ENCODE measurements at regions not wholly inside any gene's neighbourhood (a gene's known extent, or its start where the extent isn't known, plus 50 kb on each side); places are given as distances from the start of the nearest gene placed in this dataset.
"Not testable (repeated sequence)": the region's sequence is repeated elsewhere in the genome, so short reads cannot be mapped to it uniquely, and the experiment has no call there.

GRCh38 chr17:54524501-54524900, 376.2 kb upstream of the TOM1L1 start:
- DNase-seq: no peak

DNA sequence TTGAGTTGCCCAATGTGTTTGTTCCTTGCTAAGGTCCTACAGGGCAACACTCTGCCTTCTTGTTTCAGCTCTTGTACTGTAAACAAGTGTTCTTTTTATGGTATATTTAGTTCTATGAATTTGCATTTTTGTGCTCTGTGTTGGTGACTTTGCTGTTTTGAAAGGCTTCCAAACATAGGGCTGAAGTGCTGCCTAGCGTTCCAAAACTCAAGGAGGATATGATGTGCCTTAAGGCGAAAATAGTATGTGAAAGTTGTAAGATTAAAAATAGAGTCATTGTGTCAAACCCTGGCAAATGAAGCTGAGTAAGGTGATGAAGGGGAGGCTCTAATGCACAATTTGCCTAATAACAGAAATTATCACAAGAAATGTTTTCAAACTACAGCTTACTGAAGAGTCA, 372.7 kb upstream of the TOM1L1 start:
- DNase-seq: no peak

GRCh38 chr17:54530398-54530797, 370.3 kb upstream of the TOM1L1 start:
- no peak for DNase-seq

GRCh38 chr17:54536306-54536705, 364.3 kb upstream of the TOM1L1 start:
- no peak for DNase-seq

- no peak for DNase-seq
Measured at GRCh38 chr17:54537656-54538055, 363.0 kb upstream of the TOM1L1 start.

DNA sequence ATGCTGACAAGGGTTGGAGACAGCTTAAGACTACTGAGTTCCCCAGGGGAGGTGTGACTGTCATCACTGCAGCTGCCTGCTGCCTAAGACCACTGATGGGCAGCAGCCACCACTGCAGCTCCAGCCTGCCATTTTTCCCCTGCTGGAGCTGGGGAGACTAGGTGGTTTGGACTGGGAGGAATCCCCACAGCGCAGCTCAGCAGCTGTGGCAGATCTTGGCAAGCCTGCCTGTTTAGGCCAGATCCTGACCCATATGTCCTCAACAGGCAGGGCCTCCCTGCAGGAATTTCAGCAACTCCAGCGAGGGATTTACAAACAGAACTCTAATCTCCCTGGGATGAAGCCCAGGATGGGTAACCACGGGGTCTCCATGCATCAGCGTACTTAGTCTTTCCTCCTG, 356.4 kb upstream of the TOM1L1 start:
- no peak for DNase-seq

GRCh38 chr17:54559883-54560282, 340.8 kb upstream of the TOM1L1 start:
- no peak for DNase-seq

DNA sequence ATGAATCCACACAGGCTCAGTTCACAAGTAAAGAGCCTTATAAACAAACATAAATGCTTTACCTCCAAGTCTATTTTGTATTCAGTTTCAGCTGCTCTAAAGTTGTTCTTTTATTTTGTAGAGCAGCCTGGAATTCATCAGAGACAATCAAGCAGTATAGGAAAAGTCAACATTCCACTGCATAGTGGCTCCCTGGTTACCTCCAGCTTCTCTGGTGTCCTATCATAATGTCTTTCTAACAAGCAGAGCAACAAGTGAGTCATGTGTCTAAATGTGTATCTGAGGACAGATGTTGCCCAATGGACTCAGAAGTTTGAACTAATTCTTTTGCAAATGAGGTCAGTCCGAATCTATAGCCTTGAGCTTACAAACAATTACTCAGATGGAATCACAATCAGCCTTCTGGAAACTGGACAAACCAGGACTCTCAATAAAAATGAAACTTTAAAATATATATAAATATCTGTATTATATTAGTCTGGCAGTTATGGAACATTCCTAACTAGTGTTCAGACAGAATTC, 292.0 kb upstream of the TOM1L1 start:
- no peak for DNase-seq

- no peak for DNase-seq
Measured at GRCh38 chr17:54620399-54620978, 280.2 kb upstream of the TOM1L1 start.

DNA sequence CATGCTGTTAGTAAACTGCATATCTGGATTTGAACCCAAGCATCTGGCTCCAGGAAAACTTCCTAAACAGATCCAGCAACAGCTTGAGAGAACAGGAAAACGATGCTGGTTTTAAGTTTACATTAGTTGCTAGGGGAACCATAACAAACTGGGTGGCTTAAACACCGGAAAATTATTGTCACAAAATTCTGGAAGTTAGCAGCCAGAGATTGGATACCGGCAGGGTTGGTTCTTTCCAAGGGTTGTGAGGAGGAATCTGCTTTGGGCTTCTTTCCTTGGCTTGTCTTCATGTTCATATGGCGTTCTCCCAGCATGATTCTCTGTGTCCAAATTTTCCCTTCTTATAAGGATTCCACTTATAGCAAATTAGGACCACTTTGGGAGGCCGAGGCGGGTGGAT, 276.9 kb upstream of the TOM1L1 start:
- no peak for DNase-seq

GRCh38 chr17:54626146-54626703, 274.4 kb upstream of the TOM1L1 start:
- DNase-seq: no peak

DNA sequence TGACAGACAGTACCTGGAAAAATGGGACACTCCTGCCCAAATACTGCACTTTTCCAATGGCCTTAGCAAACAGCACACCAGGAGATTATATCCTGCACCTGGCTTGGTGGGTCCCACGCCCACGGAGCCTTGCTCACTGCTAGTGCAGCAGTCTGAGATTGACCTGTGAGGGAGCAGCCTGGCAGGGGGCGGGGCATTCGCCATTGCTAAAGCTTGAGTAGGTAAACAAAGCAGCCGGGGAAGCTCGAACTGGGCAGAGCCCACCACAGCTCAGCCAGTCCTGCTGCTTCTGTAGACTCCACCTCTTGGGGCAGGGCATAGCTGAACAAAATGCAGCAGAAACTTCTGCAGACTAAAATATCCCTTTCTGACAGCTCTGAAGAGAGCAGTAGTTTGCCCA, 261.2 kb upstream of the TOM1L1 start:
- DNase-seq: not testable (repeated sequence)

- no peak for DNase-seq
Measured at GRCh38 chr17:54662978-54663876, 237.4 kb upstream of the TOM1L1 start.

- DNase-seq: no peak
Measured at GRCh38 chr17:54666559-54666958, 234.1 kb upstream of the TOM1L1 start.

GRCh38 chr17:54678158-54678557, 222.5 kb upstream of the TOM1L1 start:
- no peak for DNase-seq

GRCh38 chr17:54680410-54680809, 220.2 kb upstream of the TOM1L1 start:
- DNase-seq: no peak

DNA sequence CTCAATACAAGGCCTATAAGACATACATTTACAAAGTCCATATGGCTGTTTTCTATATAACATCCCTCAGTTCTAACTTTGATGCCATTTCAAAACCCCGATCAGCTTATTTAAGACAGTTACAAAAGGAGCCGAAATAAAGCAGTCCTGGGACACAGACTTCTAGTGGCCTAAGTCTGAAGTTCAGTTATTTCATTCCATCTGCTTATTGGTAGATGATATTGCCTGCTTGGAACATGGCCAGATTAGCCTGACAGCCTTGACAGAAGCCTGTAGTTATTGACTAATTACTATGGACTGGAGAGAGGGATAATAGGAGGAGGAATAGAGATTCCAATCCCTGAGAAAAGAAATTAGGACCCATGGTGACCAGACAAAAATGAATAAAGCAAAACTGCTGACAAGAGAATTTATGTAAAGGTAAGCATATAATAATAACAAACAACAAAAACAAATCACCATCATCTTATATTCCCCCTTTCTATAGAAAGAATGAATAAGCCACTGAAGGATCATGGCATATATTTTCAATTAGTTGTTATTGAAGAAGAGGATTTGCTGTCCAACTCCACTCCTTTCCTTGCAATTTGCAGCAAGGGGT, 206.3 kb upstream of the TOM1L1 start:
- DNase-seq: no peak

DNA sequence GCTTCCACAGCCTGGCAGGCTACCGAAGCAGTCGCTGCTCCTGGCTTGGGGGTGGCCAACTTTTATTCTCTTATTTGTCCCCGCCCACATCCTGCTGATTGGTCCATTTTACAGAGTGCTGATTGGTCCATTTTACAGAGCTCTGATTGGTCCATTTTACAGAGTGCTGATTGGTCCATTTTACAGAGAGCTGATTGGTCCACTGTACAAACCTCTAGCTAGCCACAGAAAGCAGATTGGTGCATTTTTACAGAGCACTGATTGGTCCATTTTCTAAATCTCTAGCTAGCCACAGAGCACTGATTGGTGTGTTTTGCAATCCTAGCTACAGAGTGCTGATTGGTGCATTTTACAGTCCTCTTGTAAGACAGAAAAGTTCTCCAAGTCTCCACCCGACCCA, 187.9 kb upstream of the TOM1L1 start:
- DNase-seq: not testable (repeated sequence)

GRCh38 chr17:54718286-54718685, 182.4 kb upstream of the TOM1L1 start:
- no peak for DNase-seq

DNA sequence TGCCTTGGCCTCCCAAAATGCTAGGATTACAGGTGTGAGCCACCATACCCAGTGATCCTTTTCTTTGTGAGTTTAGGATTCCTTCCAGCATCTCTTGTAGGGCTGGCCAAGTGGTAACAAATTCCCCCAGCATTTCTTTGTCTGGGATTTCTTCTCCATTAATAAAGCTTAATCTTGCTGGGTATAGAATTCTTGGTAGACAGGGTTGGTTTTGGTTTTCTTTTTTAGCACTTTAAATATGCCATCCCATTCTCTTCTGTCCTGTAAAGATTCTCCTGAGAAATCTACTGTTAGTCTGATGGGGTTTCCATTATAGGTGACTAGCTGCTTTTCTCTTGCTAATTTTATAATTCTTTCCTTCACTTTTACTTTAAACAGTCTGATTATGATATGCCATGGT, 173.0 kb upstream of the TOM1L1 start:
- DNase-seq: no peak

DNA sequence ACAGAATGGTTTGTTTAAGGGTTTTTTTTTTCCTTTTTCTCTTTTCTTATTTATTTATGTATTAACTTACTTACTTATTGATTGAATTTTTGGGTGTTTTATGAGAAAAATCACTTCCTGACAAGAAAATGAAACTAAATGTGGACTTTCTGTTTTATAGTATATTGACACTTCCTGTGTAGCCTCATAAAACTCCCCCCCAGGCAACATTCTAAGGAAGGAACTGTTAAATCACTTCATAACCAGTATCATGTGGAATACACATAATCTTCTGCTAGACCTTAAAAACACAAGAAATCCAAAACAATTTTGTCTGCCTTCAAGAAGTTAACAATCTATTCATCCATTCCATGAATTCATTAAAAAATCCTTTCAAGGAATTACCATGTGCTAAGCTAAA, 164.1 kb upstream of the TOM1L1 start:
- no peak for DNase-seq

DNA sequence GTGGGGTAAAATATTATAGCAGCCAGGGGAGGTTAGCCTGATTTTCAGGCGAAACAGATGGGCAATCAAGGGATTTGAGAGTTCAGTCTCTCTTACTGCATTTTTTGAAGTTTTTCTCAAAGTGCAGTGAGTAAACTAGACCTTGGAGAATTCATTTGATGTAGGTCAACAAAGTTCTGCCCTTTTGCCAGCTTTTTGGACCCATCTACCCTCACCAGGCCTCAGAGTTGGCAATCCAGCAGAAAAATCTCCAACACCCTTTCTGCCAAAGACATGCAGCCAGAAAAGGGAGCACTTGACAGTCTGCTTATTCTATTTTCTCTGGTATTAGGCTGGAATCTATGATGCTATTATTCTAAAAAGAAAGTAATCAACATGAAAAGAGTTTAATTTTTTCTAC, 162.2 kb upstream of the TOM1L1 start:
- no peak for DNase-seq

DNA sequence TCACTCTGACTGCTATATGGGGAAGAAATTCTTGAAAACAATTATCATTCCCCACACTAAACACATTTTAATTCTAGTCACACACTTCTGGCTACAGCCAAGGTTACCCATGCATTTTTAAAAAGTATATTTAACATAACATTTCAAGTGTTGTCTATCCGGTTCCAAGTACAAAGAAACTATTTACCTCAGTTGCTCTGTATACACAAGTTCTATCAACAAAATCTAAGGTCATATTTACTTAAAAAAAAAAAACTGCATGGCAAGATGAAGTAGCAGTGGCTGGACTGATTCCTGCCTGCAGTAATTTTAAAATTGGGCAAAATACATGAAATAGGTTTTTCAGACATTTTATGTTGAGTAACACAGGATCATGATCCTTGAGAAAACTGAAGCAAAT, 155.9 kb upstream of the TOM1L1 start:
- DNase-seq: no peak

DNA sequence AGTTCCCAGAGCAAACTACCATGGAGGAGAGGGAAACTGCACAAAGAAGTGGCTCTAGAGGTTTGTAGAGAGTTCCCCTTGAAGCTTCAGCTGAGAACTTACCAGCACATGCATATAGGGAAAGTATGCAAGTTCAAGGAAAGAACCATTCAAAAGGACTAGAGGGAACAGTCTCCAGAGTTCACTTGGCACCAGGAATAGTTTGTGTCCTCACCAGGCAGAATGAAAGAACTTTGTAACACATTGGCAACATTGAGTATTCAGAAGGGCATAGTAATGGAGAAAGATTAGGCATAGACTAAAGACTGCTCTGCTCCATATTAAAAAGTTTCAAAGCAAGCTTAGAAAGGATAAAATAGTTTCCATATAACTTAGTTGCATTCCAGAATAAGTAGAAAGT, 155.4 kb upstream of the TOM1L1 start:
- no peak for DNase-seq
